Activated CD4-positive, alpha-beta T cell treated with anti-CD3 and anti-CD28 coated beads for 36 hours (primary cell): ENCODE measurements at regions not wholly inside any gene's neighbourhood (a gene's known extent, or its start where the extent isn't known, plus 50 kb on each side); places are given as distances from the start of the nearest gene placed in this dataset.
A peak's percentile ranks its signal among the peaks of the same experiment; 100 is the strongest.

Source experiments
- ATAC-seq: fragments of 200-7000 bp; cut with Tn5 transposase; one replicate; pipeline ENCODE4 v1.10.0; 2021; ENCODE audit warnings: mild to moderate bottlenecking, moderate library complexity
- CTCF ChIA-PET: fragments of 350-600 bp; sonication (Branson Sonifier 250); formaldehyde crosslinking; loops from one replicate; lab custom pipeline; 2021; ENCODE audit warnings: antibody characterized with exemption; lab: Charles Lee
- POLR2A ChIA-PET: fragments of 350-600 bp; sonication (Branson Sonifier 250); formaldehyde crosslinking; loops from one replicate; lab custom pipeline; 2021; ENCODE audit warnings: antibody characterized with exemption, inconsistent platforms; lab: Charles Lee
- DNase-seq: peaks from one replicate; pipeline ENCODE4 v3.0.0-alpha.2; 2020
- H3K27ac Mint-ChIP-seq: one replicate; pipeline ENCODE4 v1.8.0; 2021; ENCODE audit warnings: mixed read lengths
- H3K27me3 Mint-ChIP-seq: one replicate; pipeline ENCODE4 v1.8.0; 2021; ENCODE audit warnings: mixed read lengths
- H3K36me3 Mint-ChIP-seq: one replicate; pipeline ENCODE4 v1.8.0; 2021; ENCODE audit warnings: low read depth, mixed read lengths
- H3K4me1 Mint-ChIP-seq: one replicate; pipeline ENCODE4 v1.8.0; 2021; ENCODE audit warnings: mixed read lengths
- H3K4me3 Mint-ChIP-seq: one replicate; pipeline ENCODE4 v1.8.0; 2021; ENCODE audit warnings: mild to moderate bottlenecking, moderate library complexity, mixed read lengths
- H3K9me3 Mint-ChIP-seq: one replicate; pipeline ENCODE4 v1.8.0; 2021; ENCODE audit warnings: low read depth, mixed read lengths
- intact Hi-C, 2 experiments: fragments of 100-400 bp; cut with DNase I in 1 of 2; cut with micrococcal nuclease in 1 of 2; formaldehyde crosslinking; loops; one replicate each; pipeline versions ENCODE4 v1.14.2 to v1.15.1; 2022 to 2024; cut with DNase I, micrococcal nuclease

DNA sequence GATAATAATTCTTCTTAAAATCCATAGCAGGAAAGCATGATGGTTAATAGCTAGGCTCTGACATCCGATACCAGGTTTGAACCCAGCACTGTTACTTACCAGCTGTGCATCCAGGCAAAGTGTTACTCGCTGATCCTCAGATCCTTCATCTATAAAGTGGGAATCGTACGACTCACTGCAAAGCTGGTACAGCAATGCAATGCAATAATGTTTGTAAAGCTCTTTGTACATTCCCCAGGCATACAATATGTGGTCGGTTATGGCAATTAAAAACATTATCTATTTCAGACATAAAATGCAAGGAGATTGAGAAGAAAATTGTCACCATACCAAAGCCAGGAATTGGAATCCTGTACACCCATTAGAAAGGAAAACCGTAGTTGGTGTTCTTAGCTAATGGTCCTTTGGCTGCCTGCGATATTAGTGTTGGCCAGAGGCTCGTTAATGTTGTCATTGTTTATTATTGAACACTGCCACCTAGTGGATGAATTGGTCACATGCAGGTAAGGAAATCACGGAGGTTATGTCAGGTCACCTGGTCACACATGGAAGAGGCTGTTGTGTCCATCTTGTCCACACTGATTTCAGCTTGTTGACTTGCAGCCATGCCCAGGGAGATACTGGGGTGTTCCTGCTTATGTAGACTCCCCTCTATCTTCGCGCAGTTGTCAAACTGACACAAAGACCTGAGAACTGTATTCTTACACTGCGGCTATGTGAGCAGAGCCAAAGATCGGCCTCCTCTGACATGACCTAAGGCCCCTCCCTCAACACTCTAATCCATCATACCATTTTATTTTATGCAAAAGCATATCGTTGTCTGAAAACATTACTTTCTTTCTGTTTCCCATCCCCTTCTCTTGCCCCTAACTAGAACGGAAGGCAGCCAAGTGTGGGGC, 87.5 kb upstream of the PPP2R2B start:
- H3K4me3 Mint-ChIP-seq, result no peak overlapping the region
- no peaks in the 10 kb centered on the region for H3K36me3 Mint-ChIP-seq
- H3K9me3 Mint-ChIP-seq, result no peaks in the 10 kb centered on the region
- H3K4me1 Mint-ChIP-seq, result peaks cover 2% of the 10 kb centered on the region
- peak; percentile 81 for ATAC-seq
- ChIA-PET POLR2A (no interaction called here), CTCF (interaction anchor here (0.6 to 5.9 kb wide), 33 partner anchors 9 to 850 kb away, joined by 3 to 75 read pairs (median 4); no protein-coding TSS in a partner anchor)
- intact Hi-C loops, result loop anchor here (1.0 kb wide), 5 partner anchors 223 to 433 kb away; no protein-coding TSS in a partner anchor
- H3K27ac Mint-ChIP-seq, result no peak overlapping the region
- no peaks in the 10 kb centered on the region for H3K27me3 Mint-ChIP-seq
- peak; percentile 58 for DNase-seq

DNA sequence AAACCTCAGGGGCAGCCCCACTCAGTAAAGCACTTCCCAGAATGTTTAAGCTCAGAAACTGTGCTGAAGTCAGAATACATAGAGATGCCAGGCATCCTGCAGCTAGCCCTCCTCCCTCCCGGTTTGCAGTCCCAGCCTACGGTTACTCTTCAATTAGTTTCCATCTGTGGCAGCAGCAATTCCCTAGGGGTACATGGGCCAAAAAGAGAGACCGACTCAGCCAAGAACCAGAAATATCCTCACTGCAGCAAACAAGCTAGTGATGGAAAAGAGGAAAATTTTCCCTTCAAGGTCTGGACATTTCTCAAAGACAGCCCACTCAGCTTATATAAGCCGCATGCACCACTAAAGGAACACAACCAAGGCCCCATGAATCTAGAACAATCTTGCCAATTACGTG, 89.1 kb upstream of the PPP2R2B start:
- H3K4me1 Mint-ChIP-seq, result peaks cover 2% of the 10 kb centered on the region
- CTCF ChIA-PET, result interaction anchor here (0.8 to 5.9 kb wide), 11 partner anchors 11 to 435 kb away, joined by 3 to 75 read pairs (median 4); no protein-coding TSS in a partner anchor
- POLR2A ChIA-PET, result no interaction called here
- no peaks in the 10 kb centered on the region for H3K9me3 Mint-ChIP-seq
- intact Hi-C loops, result no loop called here
- H3K27ac Mint-ChIP-seq, result no peak overlapping the region
- ATAC-seq, result no peak
- no peak for DNase-seq
- H3K36me3 Mint-ChIP-seq, result no peaks in the 10 kb centered on the region
- H3K4me3 Mint-ChIP-seq, result no peak overlapping the region
- H3K27me3 Mint-ChIP-seq, result no peaks in the 10 kb centered on the region

GRCh38 chr5:146971401-146971800, 92.8 kb upstream of the PPP2R2B start:
- DNase-seq (no peak), ATAC-seq (no peak)
- Mint-ChIP-seq H3K9me3 (no peaks in the 10 kb centered on the region), H3K27ac (no peak overlapping the region), H3K27me3 (no peaks in the 10 kb centered on the region), H3K4me1 (no peaks in the 10 kb centered on the region), H3K4me3 (no peak overlapping the region), H3K36me3 (no peaks in the 10 kb centered on the region)
- ChIA-PET POLR2A (no interaction called here), CTCF (no interaction called here)
- intact Hi-C loops, result no loop called here

DNA sequence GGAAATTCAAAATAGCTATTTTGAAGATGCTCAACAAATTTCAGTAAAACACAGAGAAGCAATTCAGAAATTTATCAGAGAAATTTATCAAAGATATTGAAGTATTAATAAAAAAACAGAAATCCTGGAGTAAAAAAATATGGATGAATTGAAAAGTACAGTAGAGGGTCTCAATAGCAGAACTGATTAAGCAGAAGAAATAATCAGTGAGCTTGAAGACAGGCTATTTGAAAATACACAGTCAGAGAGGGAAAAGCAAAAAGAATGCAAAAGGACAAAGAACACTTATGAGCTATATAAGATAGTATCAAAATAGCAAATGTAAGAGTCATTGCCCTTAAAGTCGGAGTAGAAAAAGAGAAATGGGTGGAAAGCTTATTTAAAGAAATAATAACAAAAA, 107.9 kb upstream of the PPP2R2B start:
- H3K27me3 Mint-ChIP-seq, result peaks cover 19% of the 10 kb centered on the region
- ATAC-seq, result no peak
- H3K4me1 Mint-ChIP-seq, result no peaks in the 10 kb centered on the region
- no peak for DNase-seq
- no peak overlapping the region for H3K4me3 Mint-ChIP-seq
- peaks cover 16% of the 10 kb centered on the region for H3K9me3 Mint-ChIP-seq
- peaks cover 5% of the 10 kb centered on the region for H3K36me3 Mint-ChIP-seq
- H3K27ac Mint-ChIP-seq, result no peak overlapping the region
- intact Hi-C loops, result no loop called here
- ChIA-PET CTCF (interaction anchor here (0.6 kb wide), 1 partner anchor 26 kb away, joined by 3 read pairs; no protein-coding TSS in a partner anchor), POLR2A (no interaction called here)

- intact Hi-C loops, result no loop called here
- no peaks in the 10 kb centered on the region for H3K36me3 Mint-ChIP-seq
- no peaks in the 10 kb centered on the region for H3K4me1 Mint-ChIP-seq
- no peak overlapping the region for H3K27ac Mint-ChIP-seq
- ATAC-seq (no peak), DNase-seq (no peak)
- H3K27me3 Mint-ChIP-seq, result peaks cover 7% of the 10 kb centered on the region
- H3K4me3 Mint-ChIP-seq, result no peak overlapping the region
- POLR2A ChIA-PET, result interaction anchor here (0.6 kb wide), 1 partner anchor 25 kb away, joined by 11 read pairs; no protein-coding TSS in a partner anchor
- peaks cover 4% of the 10 kb centered on the region for H3K9me3 Mint-ChIP-seq
- CTCF ChIA-PET, result interaction anchor here (0.8 kb wide), 1 partner anchor 195 kb away, joined by 3 read pairs; no protein-coding TSS in a partner anchor
Measured at GRCh38 chr5:146993876-146994530, 115.4 kb upstream of the PPP2R2B start.

DNA sequence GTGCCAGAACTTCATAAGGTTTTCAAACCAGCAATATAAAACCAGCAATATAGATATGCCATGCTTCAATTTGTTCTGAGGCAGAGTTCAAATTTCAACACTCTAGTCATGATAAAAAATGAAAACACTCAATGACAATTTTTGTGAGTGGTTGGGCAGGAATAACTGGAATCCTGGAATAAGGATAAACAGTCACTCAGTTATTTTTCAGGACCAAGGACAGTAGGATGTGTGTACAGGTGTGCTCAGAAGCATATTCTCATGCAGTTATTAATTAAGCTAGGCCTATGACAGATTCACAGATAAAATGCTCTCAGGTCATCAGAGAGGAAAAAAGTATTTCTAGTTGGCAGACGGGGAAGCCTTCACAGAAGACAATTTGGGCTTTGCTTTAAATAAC, 117.3 kb upstream of the PPP2R2B start:
- intact Hi-C loops, result no loop called here
- CTCF ChIA-PET, result no interaction called here
- ATAC-seq (no peak), DNase-seq (no peak)
- POLR2A ChIA-PET, result no interaction called here
- peaks cover 6% of the 10 kb centered on the region for H3K27me3 Mint-ChIP-seq
- no peaks in the 10 kb centered on the region for H3K4me1 Mint-ChIP-seq
- H3K4me3 Mint-ChIP-seq, result no peak overlapping the region
- no peaks in the 10 kb centered on the region for H3K9me3 Mint-ChIP-seq
- no peak overlapping the region for H3K27ac Mint-ChIP-seq
- H3K36me3 Mint-ChIP-seq, result no peaks in the 10 kb centered on the region

- Mint-ChIP-seq H3K36me3 (no peaks in the 10 kb centered on the region), H3K9me3 (no peaks in the 10 kb centered on the region), H3K27me3 (peaks cover 6% of the 10 kb centered on the region), H3K27ac (no peak overlapping the region), H3K4me3 (no peak overlapping the region), H3K4me1 (no peaks in the 10 kb centered on the region)
- ATAC-seq (no peak), DNase-seq (no peak)
- ChIA-PET CTCF (no interaction called here), POLR2A (no interaction called here)
- intact Hi-C loops, result no loop called here
Measured at GRCh38 chr5:147015405-147015804, 136.8 kb upstream of the PPP2R2B start.

DNA sequence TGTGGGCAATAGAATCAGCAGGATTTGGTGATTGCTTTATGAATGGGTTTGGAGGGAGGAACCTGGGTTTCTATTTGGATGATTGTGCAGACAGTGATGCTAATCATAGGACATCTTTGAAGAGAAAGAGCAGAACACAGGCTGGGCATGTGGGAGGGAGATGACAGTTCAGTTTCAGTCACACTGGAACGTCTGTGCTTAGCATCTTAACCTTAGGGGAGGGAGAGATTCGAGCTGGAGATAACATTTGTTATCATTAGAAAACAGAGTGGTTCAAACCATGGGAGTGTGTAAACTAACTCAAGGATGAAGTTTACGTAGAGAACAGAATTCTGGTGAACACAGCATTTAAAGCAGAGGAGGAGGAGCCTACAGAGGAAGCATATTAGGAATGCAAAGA, 138.6 kb upstream of the PPP2R2B start:
- no peak overlapping the region for H3K27ac Mint-ChIP-seq
- H3K27me3 Mint-ChIP-seq, result peaks cover 4% of the 10 kb centered on the region
- H3K4me3 Mint-ChIP-seq, result no peak overlapping the region
- ChIA-PET CTCF (no interaction called here), POLR2A (interaction anchor here (0.6 kb wide), 1 partner anchor 719 kb away, joined by 3 read pairs; no protein-coding TSS in a partner anchor)
- intact Hi-C loops, result no loop called here
- DNase-seq, result no peak
- ATAC-seq, result no peak
- H3K36me3 Mint-ChIP-seq, result no peaks in the 10 kb centered on the region
- H3K9me3 Mint-ChIP-seq, result no peaks in the 10 kb centered on the region
- H3K4me1 Mint-ChIP-seq, result no peaks in the 10 kb centered on the region

GRCh38 chr5:147017621-147018020, 139.1 kb upstream of the PPP2R2B start:
- DNase-seq (no peak), ATAC-seq (no peak)
- intact Hi-C loops, result no loop called here
- H3K4me3 Mint-ChIP-seq, result no peak overlapping the region
- ChIA-PET CTCF (no interaction called here), POLR2A (interaction anchor here (0.6 kb wide), 1 partner anchor 720 kb away, joined by 3 read pairs; no protein-coding TSS in a partner anchor)
- H3K27me3 Mint-ChIP-seq, result peaks cover 4% of the 10 kb centered on the region
- no peaks in the 10 kb centered on the region for H3K4me1 Mint-ChIP-seq
- H3K36me3 Mint-ChIP-seq, result no peaks in the 10 kb centered on the region
- no peak overlapping the region for H3K27ac Mint-ChIP-seq
- H3K9me3 Mint-ChIP-seq, result no peaks in the 10 kb centered on the region

DNA sequence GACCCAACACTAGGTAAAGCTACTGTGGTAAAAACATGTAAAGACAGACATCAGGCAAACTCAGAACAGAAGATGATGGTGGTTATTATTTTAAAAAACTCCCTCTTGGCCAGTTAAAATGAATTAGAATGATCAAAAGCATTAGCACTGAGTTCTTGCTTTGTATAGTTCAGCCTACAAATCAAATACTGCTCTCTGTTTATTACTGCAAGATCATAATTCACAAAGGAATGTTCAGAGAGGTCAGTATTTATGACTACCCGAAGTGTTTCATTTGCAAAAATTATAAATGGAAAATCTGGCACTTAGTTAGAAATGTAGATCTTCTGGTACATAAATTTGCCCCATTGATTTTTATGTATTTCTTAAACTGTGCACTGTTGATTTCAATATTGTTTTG, 140.3 kb upstream of the PPP2R2B start:
- Mint-ChIP-seq H3K4me3 (no peak overlapping the region), H3K9me3 (no peaks in the 10 kb centered on the region), H3K4me1 (no peaks in the 10 kb centered on the region), H3K36me3 (no peaks in the 10 kb centered on the region), H3K27me3 (peaks cover 6% of the 10 kb centered on the region), H3K27ac (no peak overlapping the region)
- ChIA-PET POLR2A (no interaction called here), CTCF (no interaction called here)
- intact Hi-C loops, result no loop called here
- ATAC-seq (no peak), DNase-seq (no peak)

GRCh38 chr5:147036691-147037245, 158.2 kb upstream of the PPP2R2B start:
- H3K4me3 Mint-ChIP-seq, result no peak overlapping the region
- POLR2A ChIA-PET, result interaction anchor here (0.6 kb wide), 1 partner anchor 494 kb away, joined by 3 read pairs; no protein-coding TSS in a partner anchor
- H3K36me3 Mint-ChIP-seq, result no peaks in the 10 kb centered on the region
- H3K27ac Mint-ChIP-seq, result no peak overlapping the region
- peaks cover 8% of the 10 kb centered on the region for H3K27me3 Mint-ChIP-seq
- H3K4me1 Mint-ChIP-seq, result no peaks in the 10 kb centered on the region
- H3K9me3 Mint-ChIP-seq, result peaks cover 2% of the 10 kb centered on the region
- ATAC-seq, result no peak
- intact Hi-C loops, result no loop called here
- no peak for DNase-seq
- CTCF ChIA-PET, result no interaction called here
